ENCODE measurements at regions not wholly inside any gene's neighbourhood (a gene's known extent, or its start where the extent isn't known, plus 50 kb on each side); places are given as distances from the start of the nearest gene placed in this dataset.

- TF ChIP-seq POLR2A (IDR thresholded peaks at IDR 0.05; ENCODE audit: extremely low read depth, insufficient read length) (no peak), CTCF (IDR thresholded peaks at IDR 0.05; ENCODE audit: low read depth, low read length) (no peak), MAX (IDR thresholded peaks at IDR 0.05; ENCODE audit: low read depth, low read length) (no peak)
Observed at GRCh38 chr4:147206807-147207206, 261.1 kb upstream of the TTC29 start.
